Bronchial epithelial cell (primary cell): ENCODE measurements at regions not wholly inside any gene's neighbourhood (a gene's known extent, or its start where the extent isn't known, plus 50 kb on each side); places are given as distances from the start of the nearest gene placed in this dataset.

Experiments
- DNase-seq: peaks from one replicate; pipeline ENCODE4 v3.0.0-alpha.2; 2010; ENCODE audit warnings: low read depth
- FAIRE-seq: peaks from 2 replicates; lab custom pipeline; 2011; peaks lifted over from hg19 to GRCh38; lab: Jason Lieb, UNC
- H3K27me3 ChIP-seq: 2 replicates; pipeline ENCODE4 v1.5.1; 2011; ENCODE audit warnings: low read length; ENCODE audit not compliant: control insufficient read depth, insufficient read depth
- H3K36me3 ChIP-seq: 2 replicates; pipeline ENCODE4 v1.5.1; 2011; ENCODE audit warnings: low read length; ENCODE audit not compliant: control insufficient read depth, insufficient read depth
- H3K4me3 ChIP-seq: 2 replicates; pipeline ENCODE4 v1.5.1; 2011; ENCODE audit warnings: mild to moderate bottlenecking, low read depth, low read length, control low read depth
- TF ChIP-seq, protein P1 (sequence below): IDR thresholded peaks from 2 replicates; pipeline ENCODE4 v1.5.1; 2011; ENCODE audit warnings: mild to moderate bottlenecking, moderate library complexity, low read length, control low read depth, inconsistent platforms; ENCODE audit not compliant: insufficient read depth, severe bottlenecking

DNA sequence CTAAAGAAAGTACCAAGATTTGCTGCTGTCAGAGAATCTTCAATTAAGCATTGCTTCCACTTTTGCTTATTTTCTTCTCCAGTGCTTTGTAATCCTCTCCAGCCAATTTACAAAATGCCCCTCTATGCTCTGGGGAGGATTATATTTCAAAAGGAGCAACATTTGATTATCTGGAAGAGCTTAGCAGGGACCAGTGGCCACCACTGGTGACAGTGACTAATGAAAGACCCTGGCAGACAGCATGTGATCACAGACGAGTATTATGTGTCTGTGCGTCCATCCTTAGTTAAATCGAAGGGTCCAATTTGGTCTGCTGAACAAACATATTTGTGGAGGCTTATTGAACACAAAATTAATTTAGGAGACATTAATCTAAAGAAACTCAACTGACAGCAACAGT is 152.6 kb downstream of the ZNF621 start:
- no peaks in the 10 kb centered on the region for H3K27me3 ChIP-seq
- no peak for FAIRE-seq
- H3K36me3 ChIP-seq, result no peaks in the 10 kb centered on the region
- DNase-seq, result no peak
- H3K4me3 ChIP-seq, result no peak overlapping the region
- TF ChIP-seq, protein P1, sequence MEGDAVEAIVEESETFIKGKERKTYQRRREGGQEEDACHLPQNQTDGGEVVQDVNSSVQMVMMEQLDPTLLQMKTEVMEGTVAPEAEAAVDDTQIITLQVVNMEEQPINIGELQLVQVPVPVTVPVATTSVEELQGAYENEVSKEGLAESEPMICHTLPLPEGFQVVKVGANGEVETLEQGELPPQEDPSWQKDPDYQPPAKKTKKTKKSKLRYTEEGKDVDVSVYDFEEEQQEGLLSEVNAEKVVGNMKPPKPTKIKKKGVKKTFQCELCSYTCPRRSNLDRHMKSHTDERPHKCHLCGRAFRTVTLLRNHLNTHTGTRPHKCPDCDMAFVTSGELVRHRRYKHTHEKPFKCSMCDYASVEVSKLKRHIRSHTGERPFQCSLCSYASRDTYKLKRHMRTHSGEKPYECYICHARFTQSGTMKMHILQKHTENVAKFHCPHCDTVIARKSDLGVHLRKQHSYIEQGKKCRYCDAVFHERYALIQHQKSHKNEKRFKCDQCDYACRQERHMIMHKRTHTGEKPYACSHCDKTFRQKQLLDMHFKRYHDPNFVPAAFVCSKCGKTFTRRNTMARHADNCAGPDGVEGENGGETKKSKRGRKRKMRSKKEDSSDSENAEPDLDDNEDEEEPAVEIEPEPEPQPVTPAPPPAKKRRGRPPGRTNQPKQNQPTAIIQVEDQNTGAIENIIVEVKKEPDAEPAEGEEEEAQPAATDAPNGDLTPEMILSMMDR, result no peak

- FAIRE-seq (no peak), DNase-seq (no peak)
- Histone ChIP-seq H3K36me3 (no peaks in the 10 kb centered on the region), H3K27me3 (no peaks in the 10 kb centered on the region), H3K4me3 (no peak overlapping the region)
- TF ChIP-seq, protein P1, result no peak
These were observed 153.0 kb downstream of the ZNF621 start for GRCh38 chr3:40677749-40678148.

- H3K4me3 ChIP-seq, result no peak overlapping the region
- no peak for FAIRE-seq
- DNase-seq, result peak; percentile 40
- no peaks in the 10 kb centered on the region for H3K36me3 ChIP-seq
- no peaks in the 10 kb centered on the region for H3K27me3 ChIP-seq
- TF ChIP-seq, protein P1, result no peak
These were observed 154.5 kb downstream of the ZNF621 start for GRCh38 chr3:40679290-40679689.

GRCh38 chr3:40680685-40681657 is 156.2 kb downstream of the ZNF621 start:
- Histone ChIP-seq H3K4me3 (no peak overlapping the region), H3K36me3 (no peaks in the 10 kb centered on the region), H3K27me3 (no peaks in the 10 kb centered on the region)
- no peak for FAIRE-seq
- DNase-seq, result peak; percentile 58
- TF ChIP-seq, protein P1, result no peak

DNA sequence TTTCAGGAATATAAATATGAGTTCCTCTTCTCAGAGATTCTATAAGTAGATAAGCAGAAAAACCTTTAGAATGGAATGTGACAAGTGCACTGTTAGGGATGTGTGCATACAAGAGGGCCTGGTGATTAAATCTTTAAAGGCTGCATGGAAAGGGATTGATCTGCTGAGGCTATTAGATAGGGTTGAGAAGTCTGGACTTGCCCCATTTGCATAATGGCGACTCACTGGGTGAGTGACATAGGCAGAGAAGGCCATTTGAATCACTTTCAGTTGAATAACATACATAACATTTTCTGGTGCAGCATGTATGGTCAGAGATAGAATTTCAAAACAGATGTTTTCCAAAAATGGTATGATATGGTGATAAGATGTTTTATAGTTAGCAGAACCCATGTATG is 156.9 kb downstream of the ZNF621 start:
- Histone ChIP-seq H3K4me3 (no peak overlapping the region), H3K36me3 (no peaks in the 10 kb centered on the region), H3K27me3 (no peaks in the 10 kb centered on the region)
- TF ChIP-seq, protein P1, result no peak
- FAIRE-seq, result no peak
- DNase-seq, result peak; percentile 74
